ENCODE measurements at regions not wholly inside any gene's neighbourhood (a gene's known extent, or its start where the extent isn't known, plus 50 kb on each side); places are given as distances from the start of the nearest gene placed in this dataset.
"Not testable (repeated sequence)": the region's sequence is repeated elsewhere in the genome, so short reads cannot be mapped to it uniquely, and the experiment has no call there.

GRCh38 chr2:110342077-110342476, 129.7 kb upstream of the MTLN start:
- DNase-seq (ENCODE audit: low spot score in 2 of 2); ATAC-seq; H3K36me3 Mint-ChIP-seq; H3K27ac Mint-ChIP-seq; H3K9me3 Mint-ChIP-seq: not testable (repeated sequence)

GRCh38 chr2:110339126-110339525, 126.8 kb upstream of the MTLN start:
- not testable (repeated sequence) for H3K36me3 Mint-ChIP-seq; H3K9me3 Mint-ChIP-seq; ATAC-seq; DNase-seq (ENCODE audit: low spot score in 2 of 2); H3K27ac Mint-ChIP-seq

GRCh38 chr2:110338277-110339003, 126.1 kb upstream of the MTLN start:
- not testable (repeated sequence) for H3K27ac Mint-ChIP-seq; H3K36me3 Mint-ChIP-seq; DNase-seq (ENCODE audit: low spot score in 2 of 2); H3K9me3 Mint-ChIP-seq; ATAC-seq

GRCh38 chr2:110336071-110336470, 123.7 kb upstream of the MTLN start:
- not testable (repeated sequence) for DNase-seq (ENCODE audit: low spot score in 2 of 2); H3K9me3 Mint-ChIP-seq; ATAC-seq; H3K27ac Mint-ChIP-seq; H3K36me3 Mint-ChIP-seq

GRCh38 chr2:110335415-110336049, 123.2 kb upstream of the MTLN start:
- not testable (repeated sequence) for H3K9me3 Mint-ChIP-seq; H3K27ac Mint-ChIP-seq; ATAC-seq; H3K36me3 Mint-ChIP-seq; DNase-seq (ENCODE audit: low spot score in 2 of 2)

- H3K27ac Mint-ChIP-seq: not testable (repeated sequence)
Observed at GRCh38 chr2:110333114-110334095, 121.1 kb upstream of the MTLN start.

GRCh38 chr2:110331625-110332024, 119.3 kb upstream of the MTLN start:
- H3K36me3 Mint-ChIP-seq; H3K9me3 Mint-ChIP-seq; ATAC-seq; H3K27ac Mint-ChIP-seq; DNase-seq (ENCODE audit: low spot score in 2 of 2): not testable (repeated sequence)

More at GRCh38 chr2:110333114-110334095, 121.1 kb upstream of the MTLN start:
- H3K36me3 Mint-ChIP-seq; ATAC-seq; DNase-seq (ENCODE audit: low spot score in 2 of 2); H3K9me3 Mint-ChIP-seq: not testable (repeated sequence)

- not testable (repeated sequence) for DNase-seq (ENCODE audit: low spot score in 2 of 2); H3K36me3 Mint-ChIP-seq; H3K9me3 Mint-ChIP-seq; ATAC-seq; H3K27ac Mint-ChIP-seq
Observed at GRCh38 chr2:110329760-110330159, 117.4 kb upstream of the MTLN start.

DNA sequence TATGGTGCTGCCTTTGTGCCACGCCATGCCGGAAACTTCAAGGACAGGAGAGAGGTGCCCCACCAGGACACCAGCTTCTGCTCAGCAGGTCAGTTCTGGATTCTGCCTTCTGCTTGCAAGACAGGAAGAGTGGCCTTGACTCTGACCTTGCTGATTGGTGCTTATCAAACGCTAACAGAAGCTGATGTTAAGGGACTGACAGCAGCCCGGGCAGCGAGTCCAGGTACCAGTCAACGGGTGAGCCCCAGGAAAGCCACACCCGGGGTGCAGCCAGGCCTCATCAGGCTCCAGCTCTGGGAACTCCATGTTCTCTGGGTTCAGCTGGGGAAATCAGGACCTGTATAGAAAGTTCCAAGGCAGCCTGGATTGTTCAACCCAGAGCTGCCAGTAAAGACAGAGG, 116.8 kb upstream of the MTLN start:
- not testable (repeated sequence) for ATAC-seq; DNase-seq (ENCODE audit: low spot score in 2 of 2); H3K9me3 Mint-ChIP-seq; H3K36me3 Mint-ChIP-seq; H3K27ac Mint-ChIP-seq

DNA sequence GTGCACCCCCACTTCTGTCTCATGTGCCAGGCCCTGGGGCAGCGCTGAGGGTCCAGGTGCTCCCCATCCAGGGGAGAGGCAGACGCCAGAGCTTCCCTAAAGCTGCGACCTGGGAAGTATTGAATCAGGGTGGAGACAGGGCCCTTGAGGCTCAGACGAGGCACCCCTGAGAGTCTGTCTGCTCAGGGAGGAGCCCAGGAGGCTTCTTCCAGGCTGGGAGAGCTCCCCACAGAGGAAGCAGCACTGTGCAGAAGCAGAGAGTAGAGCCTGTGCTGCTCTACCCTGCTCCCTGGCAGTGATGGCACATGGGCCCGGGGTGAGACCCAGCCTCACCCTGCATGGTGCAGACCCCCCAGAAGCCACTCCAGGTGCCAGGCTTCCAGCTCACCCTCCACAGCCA, 116.3 kb upstream of the MTLN start:
- H3K36me3 Mint-ChIP-seq, H3K9me3 Mint-ChIP-seq, ATAC-seq: not testable (repeated sequence)

GRCh38 chr2:110323832-110324231, 111.5 kb upstream of the MTLN start:
- not testable (repeated sequence) for H3K9me3 Mint-ChIP-seq; H3K36me3 Mint-ChIP-seq; H3K27ac Mint-ChIP-seq; DNase-seq (ENCODE audit: low spot score in 2 of 2); ATAC-seq

More for the DNA sequence above, 116.3 kb upstream of the MTLN start:
- not testable (repeated sequence) for H3K27ac Mint-ChIP-seq; DNase-seq (ENCODE audit: low spot score in 2 of 2)

DNA sequence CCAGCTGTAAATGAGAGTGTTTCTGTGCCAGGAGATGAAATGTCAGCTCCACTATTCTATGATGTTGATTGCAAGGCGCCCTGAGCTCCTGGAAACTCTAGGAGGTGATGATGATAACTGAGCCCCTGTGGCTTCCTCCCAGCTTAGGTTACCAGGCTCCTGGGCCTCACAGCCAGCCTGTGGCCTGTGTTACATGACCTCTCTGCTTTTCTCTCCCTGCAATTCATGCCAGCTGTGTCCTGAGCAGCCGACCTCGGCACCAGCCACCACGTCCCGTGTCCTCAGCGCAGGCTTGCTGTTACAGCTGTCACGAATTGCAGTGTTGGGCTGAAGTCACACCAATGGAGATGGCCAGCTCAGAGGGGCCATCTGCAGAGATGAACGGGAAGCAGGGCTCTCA, 110.2 kb upstream of the MTLN start:
- not testable (repeated sequence) for DNase-seq (ENCODE audit: low spot score in 2 of 2); H3K27ac Mint-ChIP-seq; H3K9me3 Mint-ChIP-seq; ATAC-seq; H3K36me3 Mint-ChIP-seq

- not testable (repeated sequence) for DNase-seq (ENCODE audit: low spot score in 2 of 2); H3K9me3 Mint-ChIP-seq; H3K36me3 Mint-ChIP-seq; H3K27ac Mint-ChIP-seq; ATAC-seq
Observed at GRCh38 chr2:110320834-110321563, 108.7 kb upstream of the MTLN start.

- ATAC-seq; H3K36me3 Mint-ChIP-seq; DNase-seq (ENCODE audit: low spot score in 2 of 2); H3K27ac Mint-ChIP-seq; H3K9me3 Mint-ChIP-seq: not testable (repeated sequence)
Observed at GRCh38 chr2:110318898-110319297, 106.6 kb upstream of the MTLN start.

GRCh38 chr2:110317377-110317776, 105.0 kb upstream of the MTLN start:
- H3K36me3 Mint-ChIP-seq; DNase-seq (ENCODE audit: low spot score in 2 of 2); ATAC-seq; H3K9me3 Mint-ChIP-seq; H3K27ac Mint-ChIP-seq: not testable (repeated sequence)

All from activated naive CD4-positive, alpha-beta T cell treated with anti-CD3 and anti-CD28 coated beads, Interleukin-2, amount 50 U/mL, for 72 hours (primary cell).